Vagina (tissue), 2 donors: ENCODE measurements at regions not wholly inside any gene's neighbourhood (a gene's known extent, or its start where the extent isn't known, plus 50 kb on each side); places are given as distances from the start of the nearest gene placed in this dataset.

Experiments used
- DNase-seq, 2 donors: peaks; one replicate each; pipeline ENCODE4 v3.0.0-alpha.2; 2017; ENCODE audit errors: extremely low spot score in 2 of 2
- H3K27ac ChIP-seq: fragments of 200-600 bp; sonication (generic); one replicate; pipeline ENCODE4 v1.5.1; 2019
- H3K27me3 ChIP-seq: fragments of 200-600 bp; sonication (generic); one replicate; pipeline ENCODE4 v1.5.1; 2019
- H3K36me3 ChIP-seq, 2 donors: fragments of 200-600 bp; sonication (generic); one replicate each; pipeline ENCODE4 v1.5.1; 2017 to 2019
- H3K4me1 ChIP-seq: fragments of 200-600 bp; sonication (generic); one replicate; pipeline ENCODE4 v1.5.1; 2019
- H3K4me3 ChIP-seq, 2 donors: fragments of 200-600 bp; sonication (generic); 1 replicate in 1 of 2; 2 replicates in 1 of 2; pipeline ENCODE4 v1.5.1; 2016 to 2019
- H3K9me3 ChIP-seq: fragments of 200-600 bp; sonication (generic); one replicate; pipeline ENCODE4 v1.5.1; 2019
- POLR2A ChIP-seq, 2 donors: fragments of 450-650 bp; IDR thresholded peaks; one replicate each; pipeline ENCODE4 v1.6.1; 2017; ENCODE audit warnings: antibody characterized with exemption in 2 of 2, mild to moderate bottlenecking in 2 of 2, moderate library complexity in 2 of 2
- POLR2AphosphoS5 ChIP-seq, 2 donors: sonication (generic); formaldehyde crosslinking; IDR thresholded peaks; one replicate each; pipeline ENCODE4 v1.9.0; 2017; ENCODE audit warnings: antibody characterized with exemption in 2 of 2, mild to moderate bottlenecking in 2 of 2, low read depth in 1 of 2; ENCODE audit not compliant: insufficient read depth in 1 of 2
- intact Hi-C: fragments of 100-400 bp; cut with DNase I; formaldehyde crosslinking; loops from one replicate; pipeline ENCODE4 v1.15.1; 2023
- TF ChIP-seq, protein P1 (sequence below), 3 experiments: fragments of 450-650 bp in 2 of 3; fragments of 200-600 bp in 1 of 3; sonication (generic) in 1 of 3; IDR thresholded peaks; one replicate each; pipeline ENCODE4 v1.5.1; 2017 to 2019; ENCODE audit warnings: antibody characterized with exemption in 3 of 3, mild to moderate bottlenecking in 2 of 3, moderate library complexity in 2 of 3

- intact Hi-C loops = no loop called here
- Histone ChIP-seq H3K36me3 (no peaks in the 10 kb centered on the region), H3K4me3 (no peak overlapping the region), H3K27me3 (no peaks in the 10 kb centered on the region), H3K9me3 (no peaks in the 10 kb centered on the region), H3K27ac (no peak overlapping the region), H3K4me1 (peaks cover 23% of the 10 kb centered on the region)
- no peak for DNase-seq
- TF ChIP-seq POLR2A (IDR thresholded peaks at IDR 0.05) (no peak), POLR2AphosphoS5 (IDR thresholded peaks at IDR 0.05; ENCODE audit: insufficient read depth in 1 of 2, low read depth in 1 of 2) (no peak)
- TF ChIP-seq, protein P1, sequence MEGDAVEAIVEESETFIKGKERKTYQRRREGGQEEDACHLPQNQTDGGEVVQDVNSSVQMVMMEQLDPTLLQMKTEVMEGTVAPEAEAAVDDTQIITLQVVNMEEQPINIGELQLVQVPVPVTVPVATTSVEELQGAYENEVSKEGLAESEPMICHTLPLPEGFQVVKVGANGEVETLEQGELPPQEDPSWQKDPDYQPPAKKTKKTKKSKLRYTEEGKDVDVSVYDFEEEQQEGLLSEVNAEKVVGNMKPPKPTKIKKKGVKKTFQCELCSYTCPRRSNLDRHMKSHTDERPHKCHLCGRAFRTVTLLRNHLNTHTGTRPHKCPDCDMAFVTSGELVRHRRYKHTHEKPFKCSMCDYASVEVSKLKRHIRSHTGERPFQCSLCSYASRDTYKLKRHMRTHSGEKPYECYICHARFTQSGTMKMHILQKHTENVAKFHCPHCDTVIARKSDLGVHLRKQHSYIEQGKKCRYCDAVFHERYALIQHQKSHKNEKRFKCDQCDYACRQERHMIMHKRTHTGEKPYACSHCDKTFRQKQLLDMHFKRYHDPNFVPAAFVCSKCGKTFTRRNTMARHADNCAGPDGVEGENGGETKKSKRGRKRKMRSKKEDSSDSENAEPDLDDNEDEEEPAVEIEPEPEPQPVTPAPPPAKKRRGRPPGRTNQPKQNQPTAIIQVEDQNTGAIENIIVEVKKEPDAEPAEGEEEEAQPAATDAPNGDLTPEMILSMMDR (IDR thresholded peaks at IDR 0.05) = no peak
Observed at GRCh38 chr2:239756790-239757760, 268.1 kb downstream of the NDUFA10 start.

DNA sequence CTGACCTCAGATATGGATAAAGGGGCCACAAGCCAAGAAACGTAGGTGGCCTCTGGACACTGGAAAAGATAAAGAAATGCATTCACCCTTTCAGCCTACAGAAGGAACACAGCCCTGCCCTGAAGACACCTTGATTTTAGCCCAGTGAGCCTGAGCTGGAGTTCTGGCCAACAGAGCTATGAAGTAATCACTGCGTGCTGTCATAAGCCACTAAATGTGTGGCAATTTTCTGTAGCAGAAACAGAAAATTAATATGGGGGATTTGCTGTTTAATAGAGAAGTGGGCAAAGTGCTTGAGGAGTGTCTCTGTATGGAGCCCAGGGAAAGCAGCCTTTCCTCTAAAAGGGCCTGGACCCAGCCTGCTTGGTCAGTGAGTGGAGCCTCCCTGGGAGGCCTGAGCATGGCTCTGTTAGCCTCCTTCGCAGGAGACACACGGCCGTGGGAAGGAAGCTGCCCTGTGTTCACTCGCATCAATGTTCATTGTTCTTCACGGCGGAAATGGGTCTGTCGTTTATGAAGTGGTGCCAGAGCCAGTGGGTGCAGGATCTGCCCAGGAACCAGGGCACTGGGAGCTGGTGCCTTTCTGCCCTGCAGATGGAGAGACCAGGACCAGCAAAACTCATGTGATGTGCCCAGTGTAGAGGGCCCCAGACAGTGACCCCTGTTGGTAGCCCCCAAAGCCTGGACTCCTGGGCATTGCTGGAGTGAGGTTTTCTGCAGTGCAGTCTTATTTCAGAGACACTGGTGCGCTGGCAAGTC lies 268.9 kb downstream of the NDUFA10 start:
- Histone ChIP-seq H3K27me3 (no peaks in the 10 kb centered on the region), H3K27ac (no peak overlapping the region), H3K36me3 (no peaks in the 10 kb centered on the region), H3K4me3 (no peak overlapping the region), H3K9me3 (no peaks in the 10 kb centered on the region), H3K4me1 (peaks cover 23% of the 10 kb centered on the region)
- no peak for DNase-seq
- TF ChIP-seq, protein P1 (IDR thresholded peaks at IDR 0.05) = no peak
- TF ChIP-seq POLR2AphosphoS5 (IDR thresholded peaks at IDR 0.05; ENCODE audit: insufficient read depth in 1 of 2, low read depth in 1 of 2) (no peak), POLR2A (IDR thresholded peaks at IDR 0.05) (no peak)
- intact Hi-C loops = no loop called here

GRCh38 chr2:239753401-239753837 lies 271.7 kb downstream of the NDUFA10 start:
- intact Hi-C loops = no loop called here
- TF ChIP-seq, protein P1 (IDR thresholded peaks at IDR 0.05) = no peak
- TF ChIP-seq POLR2A (IDR thresholded peaks at IDR 0.05) = no peak
- no peak for TF ChIP-seq POLR2AphosphoS5 (IDR thresholded peaks at IDR 0.05; ENCODE audit: insufficient read depth in 1 of 2, low read depth in 1 of 2)

GRCh38 chr2:239752951-239753350 lies 272.2 kb downstream of the NDUFA10 start:
- no peak overlapping the region for H3K27ac ChIP-seq
- TF ChIP-seq POLR2A (IDR thresholded peaks at IDR 0.05) = no peak
- TF ChIP-seq POLR2AphosphoS5 (IDR thresholded peaks at IDR 0.05; ENCODE audit: insufficient read depth in 1 of 2, low read depth in 1 of 2) = no peak
- TF ChIP-seq, protein P1 (IDR thresholded peaks at IDR 0.05) = no peak
- H3K4me1 ChIP-seq = peaks cover 15% of the 10 kb centered on the region
- no peaks in the 10 kb centered on the region for H3K9me3 ChIP-seq
- no peaks in the 10 kb centered on the region for H3K36me3 ChIP-seq
- intact Hi-C loops = no loop called here
- H3K4me3 ChIP-seq = no peak overlapping the region
- H3K27me3 ChIP-seq = no peaks in the 10 kb centered on the region
- DNase-seq = no peak

More at GRCh38 chr2:239753401-239753837, 271.7 kb downstream of the NDUFA10 start:
- Histone ChIP-seq H3K4me1 (peaks cover 19% of the 10 kb centered on the region), H3K27me3 (no peaks in the 10 kb centered on the region), H3K9me3 (no peaks in the 10 kb centered on the region), H3K27ac (no peak overlapping the region), H3K36me3 (no peaks in the 10 kb centered on the region), H3K4me3 (no peak overlapping the region)
- DNase-seq = no peak
